Peyer's patch (tissue), 4 donors: ENCODE measurements at regions not wholly inside any gene's neighbourhood (a gene's known extent, or its start where the extent isn't known, plus 50 kb on each side); places are given as distances from the start of the nearest gene placed in this dataset.

Experiments used
- POLR2A ChIP-seq, 2 donors: fragments of 450-650 bp; IDR thresholded peaks; one replicate each; pipeline ENCODE4 v1.5.1; 2017; ENCODE audit warnings: antibody characterized with exemption in 2 of 2, mild to moderate bottlenecking in 2 of 2, moderate library complexity in 2 of 2
- TF ChIP-seq, protein P1 (sequence below), 6 experiments: fragments of 450-650 bp in 4 of 6; fragments of 200-600 bp in 2 of 6; sonication (generic) in 1 of 6; IDR thresholded peaks; one replicate each; pipeline ENCODE4 v1.5.1; 2017 to 2019; ENCODE audit warnings: antibody characterized with exemption in 6 of 6, mild to moderate bottlenecking in 3 of 6, moderate library complexity in 1 of 6

DNA sequence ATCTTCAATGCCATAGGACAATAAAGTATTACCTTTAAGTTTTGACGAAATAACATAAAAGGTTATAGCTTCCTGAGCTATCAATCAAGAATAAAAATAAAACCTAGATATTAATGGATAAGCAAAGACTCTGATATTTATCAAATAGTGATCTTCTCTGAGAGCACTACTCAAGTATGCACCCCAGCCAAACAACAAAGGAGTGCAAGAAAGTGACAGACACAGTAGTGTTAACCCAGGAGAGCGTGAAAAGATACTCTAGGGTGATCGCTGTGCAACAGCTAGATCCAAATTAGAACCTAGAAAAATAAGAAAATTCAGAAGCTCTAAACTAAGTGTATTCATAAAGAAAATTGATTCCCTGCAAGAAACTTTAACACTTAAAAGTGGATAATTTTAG is 83.5 kb upstream of the CDYL start:
- TF ChIP-seq, protein P1, sequence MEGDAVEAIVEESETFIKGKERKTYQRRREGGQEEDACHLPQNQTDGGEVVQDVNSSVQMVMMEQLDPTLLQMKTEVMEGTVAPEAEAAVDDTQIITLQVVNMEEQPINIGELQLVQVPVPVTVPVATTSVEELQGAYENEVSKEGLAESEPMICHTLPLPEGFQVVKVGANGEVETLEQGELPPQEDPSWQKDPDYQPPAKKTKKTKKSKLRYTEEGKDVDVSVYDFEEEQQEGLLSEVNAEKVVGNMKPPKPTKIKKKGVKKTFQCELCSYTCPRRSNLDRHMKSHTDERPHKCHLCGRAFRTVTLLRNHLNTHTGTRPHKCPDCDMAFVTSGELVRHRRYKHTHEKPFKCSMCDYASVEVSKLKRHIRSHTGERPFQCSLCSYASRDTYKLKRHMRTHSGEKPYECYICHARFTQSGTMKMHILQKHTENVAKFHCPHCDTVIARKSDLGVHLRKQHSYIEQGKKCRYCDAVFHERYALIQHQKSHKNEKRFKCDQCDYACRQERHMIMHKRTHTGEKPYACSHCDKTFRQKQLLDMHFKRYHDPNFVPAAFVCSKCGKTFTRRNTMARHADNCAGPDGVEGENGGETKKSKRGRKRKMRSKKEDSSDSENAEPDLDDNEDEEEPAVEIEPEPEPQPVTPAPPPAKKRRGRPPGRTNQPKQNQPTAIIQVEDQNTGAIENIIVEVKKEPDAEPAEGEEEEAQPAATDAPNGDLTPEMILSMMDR (IDR thresholded peaks at IDR 0.05), result no peak
- TF ChIP-seq POLR2A (IDR thresholded peaks at IDR 0.05), result no peak
